GM21717 (cell line): ENCODE measurements at regions not wholly inside any gene's neighbourhood (a gene's known extent, or its start where the extent isn't known, plus 50 kb on each side); places are given as distances from the start of the nearest gene placed in this dataset.
"Not testable (repeated sequence)": the region's sequence is repeated elsewhere in the genome, so short reads cannot be mapped to it uniquely, and the experiment has no call there.

Source experiments
- ATAC-seq: cut with Tn5 transposase; IDR thresholded peaks from one replicate; pipeline ENCODE4 v1.9.1; 2021; ENCODE audit warnings: mild to moderate bottlenecking, moderate library complexity; ENCODE audit not compliant: unreplicated experiment

DNA sequence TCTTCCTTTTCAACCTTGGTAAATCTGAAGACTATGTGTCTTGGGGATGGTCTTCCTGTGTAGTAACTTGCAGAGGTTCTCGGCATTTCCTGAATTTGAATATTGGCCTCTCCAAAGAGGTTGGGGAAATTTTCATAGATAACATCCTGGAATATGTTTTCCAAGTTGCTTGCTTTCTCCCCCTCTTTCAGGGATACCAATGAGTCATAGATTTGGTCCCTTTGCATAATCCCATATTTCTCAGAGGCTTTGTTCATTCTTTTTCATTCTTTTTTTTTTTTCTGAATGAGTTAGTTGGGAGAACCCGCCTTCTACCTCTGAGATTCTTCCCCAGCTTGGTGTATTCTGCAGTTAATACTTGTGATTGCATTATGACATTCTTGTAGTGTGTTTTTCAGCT lies 549.2 kb upstream of the AMOT start:
- ATAC-seq = no peak

DNA sequence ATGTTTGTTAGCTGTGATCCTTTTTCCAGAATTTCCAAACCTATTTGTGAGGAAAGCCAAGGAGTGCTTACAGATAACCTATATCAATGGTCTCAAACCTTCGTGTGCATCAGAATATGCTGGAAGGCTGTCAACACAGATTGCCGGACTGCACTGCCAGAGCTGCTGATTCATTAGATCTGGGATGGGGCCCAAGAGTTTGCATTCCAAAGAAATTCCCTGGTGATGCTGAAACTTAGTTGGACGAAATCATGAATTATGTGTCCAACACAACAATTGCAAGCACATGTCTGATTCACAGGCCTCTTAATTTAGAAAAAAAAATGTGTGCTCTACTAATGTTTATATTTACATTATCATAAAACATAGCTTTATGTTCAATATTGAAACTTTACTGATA lies 544.0 kb upstream of the AMOT start:
- no peak for ATAC-seq

DNA sequence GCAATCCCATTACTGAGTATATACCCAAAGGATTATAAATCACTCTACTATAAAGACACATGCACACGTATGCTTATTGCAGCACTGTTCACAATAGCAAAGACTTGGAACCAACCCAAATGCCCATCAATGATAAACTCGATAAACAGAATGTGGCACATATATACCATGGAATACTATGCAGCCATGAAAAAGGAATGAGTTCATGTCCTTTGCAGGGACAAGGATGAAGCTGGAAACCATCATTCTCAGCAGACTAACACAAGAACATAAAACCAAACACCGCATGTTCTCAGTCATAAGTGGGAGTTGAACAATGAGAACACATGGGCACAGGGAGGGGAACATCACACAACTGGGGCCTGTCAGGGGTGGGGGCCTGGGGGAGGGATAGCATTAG lies 532.8 kb upstream of the AMOT start:
- not testable (repeated sequence) for ATAC-seq

DNA sequence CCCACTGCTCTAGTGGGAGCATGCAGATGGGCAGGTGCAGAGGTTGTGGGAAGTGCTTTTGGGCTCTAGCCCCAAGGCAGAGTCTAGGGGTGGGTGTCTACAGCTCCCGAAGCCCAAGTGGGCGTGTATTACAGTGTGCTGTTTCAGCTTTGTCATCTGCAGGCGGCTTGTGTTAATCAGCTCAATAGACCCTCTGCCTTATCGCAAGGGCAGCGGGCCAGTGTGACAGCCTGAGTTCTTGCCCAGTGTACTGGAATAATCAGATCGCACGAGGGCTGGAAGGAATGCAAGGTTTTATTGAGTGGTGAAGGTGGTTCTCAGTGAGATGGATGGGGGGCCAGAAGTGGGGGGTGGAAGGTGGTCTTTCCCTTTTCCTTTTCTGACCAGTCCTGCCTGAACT lies 529.4 kb upstream of the AMOT start:
- ATAC-seq = no peak

DNA sequence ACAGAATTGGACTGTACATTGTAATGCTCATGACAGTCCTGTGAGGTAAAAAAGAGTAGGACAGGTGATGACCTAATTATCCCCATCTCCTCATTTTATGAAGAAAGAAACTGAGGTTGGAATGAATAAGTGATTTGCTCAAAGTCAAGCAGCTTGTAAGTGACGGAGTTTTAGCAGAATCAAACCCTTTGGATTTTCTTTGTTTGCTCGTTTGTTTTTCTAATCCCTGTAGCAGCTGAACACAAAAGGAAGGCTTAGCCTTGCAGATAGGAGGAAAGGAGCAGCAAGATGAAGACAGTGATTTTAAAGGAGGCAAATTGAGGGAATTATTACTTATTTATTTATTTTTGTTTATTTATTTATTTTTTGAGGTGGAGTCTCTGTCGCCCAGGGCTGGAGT lies 528.4 kb upstream of the AMOT start:
- ATAC-seq = no peak

- ATAC-seq = no peak
Measured at GRCh38 chrX:113353134-113353533, 512.5 kb upstream of the AMOT start.

- no peak for ATAC-seq
Measured at GRCh38 chrX:113330416-113330815, 489.8 kb upstream of the AMOT start.

- no peak for ATAC-seq
Measured at GRCh38 chrX:113315927-113316326, 475.3 kb upstream of the AMOT start.

DNA sequence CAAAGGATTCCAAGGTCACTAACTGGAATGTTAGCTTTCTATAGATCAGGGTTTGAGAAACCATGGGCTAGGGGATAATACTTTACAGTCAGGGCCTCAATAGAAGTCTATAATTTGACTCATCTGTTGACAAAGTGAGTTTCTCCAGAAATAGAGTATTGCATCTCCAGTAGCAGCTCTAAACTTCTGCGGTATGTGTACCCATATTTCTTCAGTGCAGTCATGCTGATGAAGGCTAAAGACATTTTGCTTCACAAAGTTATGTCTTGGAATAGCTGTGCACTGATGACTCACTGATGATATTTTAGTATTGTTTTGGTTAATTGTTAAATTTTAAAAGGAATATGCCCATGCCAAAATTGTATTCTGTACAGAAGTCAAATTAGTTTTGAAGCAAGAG lies 464.9 kb upstream of the AMOT start:
- no peak for ATAC-seq

DNA sequence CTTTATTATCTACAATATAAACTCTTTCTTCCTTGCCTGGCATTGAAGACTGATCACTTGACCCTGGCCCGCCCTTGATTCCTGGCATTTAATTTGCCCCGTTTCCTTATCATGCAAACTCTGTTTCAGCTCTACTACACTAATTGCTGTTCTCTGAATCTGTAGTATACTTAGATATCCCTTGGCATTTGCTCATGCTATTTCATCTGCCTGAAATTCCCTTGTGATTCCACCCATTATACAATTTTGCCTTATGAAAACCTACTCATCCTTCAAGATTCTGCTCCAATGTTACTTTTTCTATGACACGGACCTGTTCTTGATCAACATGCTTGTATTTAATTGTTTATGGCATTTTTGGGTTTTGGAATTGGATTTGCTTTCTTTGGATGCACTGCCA lies 459.9 kb upstream of the AMOT start:
- no peak for ATAC-seq

- ATAC-seq = no peak
Measured at GRCh38 chrX:113297437-113297836, 456.8 kb upstream of the AMOT start.

DNA sequence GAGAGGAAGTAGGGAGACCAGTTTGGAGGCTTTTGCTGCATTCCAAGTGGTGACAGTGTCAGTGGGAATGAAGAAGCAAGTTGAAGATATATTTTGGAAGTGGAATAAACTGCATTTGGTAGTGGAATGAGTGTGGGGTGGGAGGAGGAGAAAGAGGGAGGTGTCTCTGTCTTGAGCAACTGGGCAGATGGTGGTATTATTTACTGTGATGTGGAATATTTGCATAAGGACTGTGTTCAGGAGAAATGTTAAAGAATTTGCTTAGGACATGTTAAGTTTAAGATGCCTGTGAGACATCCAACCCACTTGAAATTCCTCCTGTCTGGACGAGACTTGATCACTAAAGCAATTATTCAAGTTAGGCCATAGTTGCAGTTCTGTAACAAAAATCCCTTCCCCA lies 448.9 kb upstream of the AMOT start:
- no peak for ATAC-seq

- no peak for ATAC-seq
Measured at GRCh38 chrX:113287761-113288160, 447.1 kb upstream of the AMOT start.

DNA sequence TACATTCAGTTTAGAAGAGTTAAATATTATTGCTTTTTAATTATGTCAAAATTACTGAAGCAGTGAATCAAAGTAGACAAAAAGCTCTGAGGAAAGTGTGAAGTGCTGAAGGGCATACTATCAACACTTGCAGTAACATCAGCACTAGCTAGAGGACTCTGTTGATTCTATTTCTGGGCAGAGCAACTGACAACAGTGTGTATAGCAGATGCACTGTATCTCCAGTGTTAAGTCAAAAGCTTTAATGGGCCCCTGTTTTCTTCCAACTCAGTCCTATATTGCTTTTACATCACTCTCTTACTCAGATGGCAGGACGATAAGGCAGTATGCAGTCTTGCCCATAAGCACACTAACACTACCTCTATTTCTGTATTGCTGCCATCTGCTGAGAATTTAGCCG lies 435.2 kb upstream of the AMOT start:
- ATAC-seq = no peak

- ATAC-seq = no peak
Measured at GRCh38 chrX:113274791-113275190, 434.2 kb upstream of the AMOT start.

DNA sequence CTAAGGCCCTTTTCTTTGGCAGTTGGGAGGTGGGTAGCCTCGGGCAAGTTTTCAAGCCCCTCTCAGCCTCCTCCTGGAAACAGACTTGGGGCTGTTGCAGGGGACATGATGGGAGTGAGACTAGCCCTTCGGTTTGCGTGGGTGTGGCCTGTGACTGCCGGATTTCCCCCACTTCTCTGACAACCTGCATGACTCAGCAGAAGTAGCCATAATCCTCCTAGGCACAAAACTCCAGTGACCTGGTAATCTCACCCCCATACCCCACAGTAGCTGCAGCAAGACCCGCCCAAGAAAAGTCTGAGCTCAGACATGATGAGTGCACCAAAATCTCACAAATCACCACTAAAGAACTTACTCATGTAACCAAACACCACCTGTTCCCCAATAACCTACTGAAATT lies 433.7 kb upstream of the AMOT start:
- ATAC-seq = no peak

GRCh38 chrX:113269203-113269602 lies 428.6 kb upstream of the AMOT start:
- ATAC-seq = no peak

DNA sequence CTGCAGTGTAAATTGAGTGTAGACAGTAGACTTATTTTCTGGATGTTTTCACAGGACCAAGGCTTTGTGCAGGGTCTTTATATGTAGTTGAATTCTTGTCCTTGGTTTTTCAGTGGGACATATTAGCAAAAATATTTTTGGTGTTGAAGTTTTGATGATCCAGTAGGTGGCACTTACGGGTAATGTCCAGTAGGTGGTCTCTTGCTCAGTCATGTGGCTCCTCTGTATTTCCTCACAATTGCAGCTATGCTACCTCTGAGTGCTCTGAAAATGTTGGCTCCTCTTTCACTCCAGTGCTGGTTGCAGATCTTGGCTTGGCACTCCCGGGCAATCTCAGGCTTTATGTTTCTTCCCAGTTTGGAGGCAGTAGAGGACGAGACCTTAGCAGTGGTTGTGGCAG lies 419.8 kb upstream of the AMOT start:
- no peak for ATAC-seq

GRCh38 chrX:113222305-113222704 lies 381.7 kb upstream of the AMOT start:
- ATAC-seq = no peak

GRCh38 chrX:113212052-113212451 lies 371.4 kb upstream of the AMOT start:
- no peak for ATAC-seq

DNA sequence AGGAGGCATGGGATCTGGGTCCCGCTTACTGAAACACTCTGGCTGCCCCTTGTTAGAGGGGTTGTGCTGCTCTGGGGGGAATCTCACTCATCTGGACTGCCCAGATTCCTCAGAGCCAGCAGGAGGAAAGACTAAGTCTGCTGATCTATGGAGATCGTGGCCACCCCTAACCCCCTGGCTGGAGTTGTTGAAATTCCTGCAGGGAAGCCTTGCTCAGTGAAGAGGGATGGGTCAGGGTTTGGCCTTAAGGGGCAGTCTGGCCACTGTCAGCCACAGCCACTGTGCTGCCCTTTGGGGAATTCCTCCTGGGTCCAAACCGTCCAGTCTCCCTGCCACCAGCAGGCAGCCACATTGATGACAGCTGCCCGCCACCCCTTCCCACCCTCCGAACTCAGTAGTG lies 362.0 kb upstream of the AMOT start:
- ATAC-seq = no peak

GRCh38 chrX:113195949-113196348 lies 355.3 kb upstream of the AMOT start:
- ATAC-seq = no peak

DNA sequence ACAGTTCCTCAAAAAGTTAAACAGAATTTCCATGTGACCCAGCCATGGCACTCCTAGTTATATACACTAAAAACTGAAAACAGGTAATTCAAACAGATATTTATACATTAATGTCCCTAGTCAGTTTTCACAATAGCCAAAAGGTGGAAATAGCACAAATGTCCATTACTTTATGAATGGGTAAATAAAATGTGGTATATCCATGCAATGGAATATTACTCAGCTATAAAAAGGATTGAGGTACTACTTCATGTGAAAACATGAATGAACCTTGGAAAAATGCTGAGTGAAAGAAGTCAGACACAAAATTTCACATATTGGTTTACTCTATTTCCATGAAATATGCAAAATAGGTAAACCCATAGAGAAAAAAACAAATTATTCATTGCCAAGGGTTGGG lies 351.8 kb upstream of the AMOT start:
- ATAC-seq = no peak

DNA sequence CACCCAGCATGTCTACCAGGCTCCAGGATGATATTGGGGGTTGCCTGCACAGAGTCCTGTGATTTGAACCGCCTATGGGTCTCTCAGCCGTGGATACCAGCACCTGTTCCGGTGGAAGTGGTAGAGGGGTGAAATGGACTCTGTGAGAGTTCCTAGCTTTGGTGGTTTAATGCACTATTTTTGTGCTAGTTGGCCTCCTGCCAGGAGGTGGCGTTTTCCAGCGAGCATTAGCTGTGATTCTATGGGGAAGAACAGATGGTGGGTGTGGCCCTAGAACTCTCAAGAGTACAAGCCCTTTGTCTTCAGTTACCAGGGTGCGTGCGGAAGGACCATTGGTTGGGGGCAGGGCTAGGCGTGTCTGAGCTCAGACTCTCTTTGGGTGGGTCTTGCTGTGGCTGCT lies 316.9 kb upstream of the AMOT start:
- no peak for ATAC-seq
